SK-N-SH treated with all-trans-retinoic acid at 6 μM for 48 hours (cell line): ENCODE measurements at regions not wholly inside any gene's neighbourhood (a gene's known extent, or its start where the extent isn't known, plus 50 kb on each side); places are given as distances from the start of the nearest gene placed in this dataset.

Experiments
- ATAC-seq: fragments of 200-7000 bp; cut with Tn5 transposase; 3 replicates; pipeline ENCODE4 v1.9.1; 2020; ENCODE audit warnings: mild to moderate bottlenecking, moderate library complexity
- ARNTL ChIP-seq: fragments of 450-650 bp; formaldehyde crosslinking; IDR thresholded peaks from 2 replicates; pipeline ENCODE4 v1.5.0; 2020; ENCODE audit warnings: low read depth, mild to moderate bottlenecking, moderate library complexity, borderline replicate concordance
- BACH2 ChIP-seq: fragments of 250-450 bp; sonication (Bioruptor Pico); IDR thresholded peaks from 2 replicates; pipeline ENCODE4 v1.9.0; 2021; ENCODE audit warnings: mild to moderate bottlenecking, borderline replicate concordance
- CSDC2 ChIP-seq: fragments of 250-450 bp; sonication (Bioruptor Pico); IDR thresholded peaks from 2 replicates; pipeline ENCODE4 v1.5.0; 2020; ENCODE audit warnings: mild to moderate bottlenecking, moderate library complexity
- ESRRG ChIP-seq: fragments of 250-450 bp; sonication (Bioruptor Pico); IDR thresholded peaks from 2 replicates; pipeline ENCODE4 v1.6.1; 2021; ENCODE audit warnings: mild to moderate bottlenecking
- GLIS3 ChIP-seq: fragments of 250-450 bp; sonication (Bioruptor Pico); IDR thresholded peaks from 2 replicates; pipeline ENCODE4 v1.5.0; 2020; ENCODE audit warnings: mild to moderate bottlenecking, moderate library complexity
- ISL1 ChIP-seq: fragments of 250-450 bp; sonication (Bioruptor Pico); IDR thresholded peaks from 2 replicates; pipeline ENCODE4 v2.1.2; 2022; ENCODE audit warnings: mild to moderate bottlenecking, moderate library complexity
- OSR1 ChIP-seq: fragments of 250-450 bp; sonication (Bioruptor Pico); IDR thresholded peaks from 2 replicates; pipeline ENCODE4 v1.8.0; 2022; ENCODE audit warnings: moderate library complexity, mild to moderate bottlenecking, inconsistent platforms
- PPARA ChIP-seq: fragments of 250-450 bp; sonication (Bioruptor Pico); IDR thresholded peaks from 2 replicates; pipeline ENCODE4 v1.5.0; 2020; ENCODE audit warnings: mild to moderate bottlenecking, borderline replicate concordance
- RARB ChIP-seq: fragments of 250-450 bp; sonication (Bioruptor Pico); IDR thresholded peaks from 2 replicates; pipeline ENCODE4 v1.8.0; 2021; ENCODE audit warnings: mild to moderate bottlenecking, moderate library complexity
- SNAI2 ChIP-seq: fragments of 250-450 bp; sonication (Bioruptor Pico); IDR thresholded peaks from 2 replicates; pipeline ENCODE4 v1.5.0; 2020; ENCODE audit warnings: mild to moderate bottlenecking, moderate library complexity
- TOX ChIP-seq: fragments of 250-450 bp; sonication (Bioruptor Pico); IDR thresholded peaks from 2 replicates; pipeline ENCODE4 v1.8.0; 2021; ENCODE audit warnings: mild to moderate bottlenecking, moderate library complexity, borderline replicate concordance
- ZC3H10 ChIP-seq: fragments of 250-450 bp; sonication (Bioruptor Pico); IDR thresholded peaks from 2 replicates; pipeline ENCODE4 v1.5.1; 2021; ENCODE audit warnings: mild to moderate bottlenecking, moderate library complexity
- ZFP3 ChIP-seq: fragments of 250-450 bp; sonication (Bioruptor Pico); IDR thresholded peaks from 2 replicates; pipeline ENCODE4 v1.5.0; 2020; ENCODE audit warnings: mild to moderate bottlenecking, moderate library complexity
- ZFP30 ChIP-seq: fragments of 450-650 bp; formaldehyde crosslinking; IDR thresholded peaks from 2 replicates; pipeline ENCODE4 v1.5.0; 2022; ENCODE audit warnings: mild to moderate bottlenecking, moderate library complexity
- ZNF565 ChIP-seq: fragments of 450-650 bp; formaldehyde crosslinking; conservative IDR thresholded peaks from 2 replicates; pipeline ENCODE4 v1.5.0; 2020; ENCODE audit warnings: low read depth, mild to moderate bottlenecking, moderate library complexity
- ZNF70 ChIP-seq: fragments of 450-650 bp; formaldehyde crosslinking; IDR thresholded peaks from 2 replicates; pipeline ENCODE4 v1.5.0; 2020; ENCODE audit warnings: mild to moderate bottlenecking, moderate library complexity
- ZNF8 ChIP-seq: fragments of 450-650 bp; formaldehyde crosslinking; IDR thresholded peaks from 2 replicates; pipeline ENCODE4 v1.5.0; 2020; ENCODE audit warnings: mild to moderate bottlenecking, moderate library complexity
- TF ChIP-seq, protein P1 (sequence below): fragments of 250-450 bp; sonication (Bioruptor Pico); IDR thresholded peaks from 2 replicates; pipeline ENCODE4 v1.8.0; 2021; ENCODE audit warnings: low read depth, mild to moderate bottlenecking, moderate library complexity, borderline replicate concordance
- TF ChIP-seq, protein P2 (sequence below): fragments of 250-450 bp; sonication (Bioruptor Pico); IDR thresholded peaks from 2 replicates; pipeline ENCODE4 v1.5.1; 2020; ENCODE audit warnings: low read depth, mild to moderate bottlenecking, moderate library complexity
- TF ChIP-seq, protein P3 (sequence below): fragments of 250-450 bp; sonication (Bioruptor Pico); IDR thresholded peaks from 2 replicates; pipeline ENCODE4 v1.8.0; 2020; ENCODE audit warnings: mild to moderate bottlenecking, moderate library complexity, borderline replicate concordance
- TF ChIP-seq, protein P4 (sequence below): fragments of 250-450 bp; sonication (Bioruptor Pico); IDR thresholded peaks from 2 replicates; pipeline ENCODE4 v1.5.1; 2021; ENCODE audit warnings: mild to moderate bottlenecking, moderate library complexity
- TF ChIP-seq, protein P5 (sequence below): fragments of 250-450 bp; sonication (Bioruptor Pico); IDR thresholded peaks from 2 replicates; pipeline ENCODE4 v1.5.0; 2020; ENCODE audit warnings: mild to moderate bottlenecking, moderate library complexity

DNA sequence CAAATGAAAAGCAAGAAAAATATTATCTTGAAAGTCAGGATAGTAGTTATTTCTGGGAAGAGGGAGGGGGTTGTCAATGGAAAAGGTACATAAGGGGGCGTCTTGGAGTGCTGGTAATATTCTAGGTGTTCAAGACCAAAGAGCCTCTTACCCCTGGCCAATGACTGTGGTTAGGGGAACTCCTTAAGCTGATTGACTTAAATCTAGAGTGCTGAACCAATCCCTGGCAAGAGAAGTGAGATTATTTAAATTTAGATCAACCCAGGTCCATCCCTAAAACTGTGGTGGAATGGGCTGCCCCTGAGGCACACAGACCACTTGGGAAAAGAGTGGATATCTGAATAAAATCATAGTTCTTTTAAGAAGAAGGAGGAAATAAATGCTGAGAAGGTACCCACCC, 174.1 kb downstream of the COPRS start:
- TF ChIP-seq, protein P1, sequence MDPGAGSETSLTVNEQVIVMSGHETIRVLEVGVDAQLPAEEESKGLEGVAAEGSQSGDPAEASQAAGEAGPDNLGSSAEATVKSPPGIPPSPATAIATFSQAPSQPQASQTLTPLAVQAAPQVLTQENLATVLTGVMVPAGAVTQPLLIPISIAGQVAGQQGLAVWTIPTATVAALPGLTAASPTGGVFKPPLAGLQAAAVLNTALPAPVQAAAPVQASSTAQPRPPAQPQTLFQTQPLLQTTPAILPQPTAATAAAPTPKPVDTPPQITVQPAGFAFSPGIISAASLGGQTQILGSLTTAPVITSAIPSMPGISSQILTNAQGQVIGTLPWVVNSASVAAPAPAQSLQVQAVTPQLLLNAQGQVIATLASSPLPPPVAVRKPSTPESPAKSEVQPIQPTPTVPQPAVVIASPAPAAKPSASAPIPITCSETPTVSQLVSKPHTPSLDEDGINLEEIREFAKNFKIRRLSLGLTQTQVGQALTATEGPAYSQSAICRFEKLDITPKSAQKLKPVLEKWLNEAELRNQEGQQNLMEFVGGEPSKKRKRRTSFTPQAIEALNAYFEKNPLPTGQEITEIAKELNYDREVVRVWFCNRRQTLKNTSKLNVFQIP (CRISPR knock-in tag): no peak
- TF ChIP-seq, protein P2, sequence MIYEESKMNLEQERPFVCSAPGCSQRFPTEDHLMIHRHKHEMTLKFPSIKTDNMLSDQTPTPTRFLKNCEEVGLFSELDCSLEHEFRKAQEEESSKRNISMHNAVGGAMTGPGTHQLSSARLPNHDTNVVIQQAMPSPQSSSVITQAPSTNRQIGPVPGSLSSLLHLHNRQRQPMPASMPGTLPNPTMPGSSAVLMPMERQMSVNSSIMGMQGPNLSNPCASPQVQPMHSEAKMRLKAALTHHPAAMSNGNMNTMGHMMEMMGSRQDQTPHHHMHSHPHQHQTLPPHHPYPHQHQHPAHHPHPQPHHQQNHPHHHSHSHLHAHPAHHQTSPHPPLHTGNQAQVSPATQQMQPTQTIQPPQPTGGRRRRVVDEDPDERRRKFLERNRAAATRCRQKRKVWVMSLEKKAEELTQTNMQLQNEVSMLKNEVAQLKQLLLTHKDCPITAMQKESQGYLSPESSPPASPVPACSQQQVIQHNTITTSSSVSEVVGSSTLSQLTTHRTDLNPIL (CRISPR knock-in tag): no peak
- TF ChIP-seq ESRRG: no peak
- TF ChIP-seq ZNF70 (CRISPR knock-in tag): no peak
- TF ChIP-seq BACH2 (CRISPR knock-in tag): no peak
- no peak for TF ChIP-seq ZFP30 (CRISPR knock-in tag)
- no peak for TF ChIP-seq ZNF565 (CRISPR knock-in tag)
- TF ChIP-seq TOX (CRISPR knock-in tag): no peak
- no peak for TF ChIP-seq PPARA (CRISPR knock-in tag)
- TF ChIP-seq RARB (CRISPR knock-in tag): no peak
- TF ChIP-seq CSDC2 (CRISPR knock-in tag): no peak
- TF ChIP-seq ZNF8: no peak
- no peak for TF ChIP-seq ISL1 (CRISPR knock-in tag)
- TF ChIP-seq, protein P3, sequence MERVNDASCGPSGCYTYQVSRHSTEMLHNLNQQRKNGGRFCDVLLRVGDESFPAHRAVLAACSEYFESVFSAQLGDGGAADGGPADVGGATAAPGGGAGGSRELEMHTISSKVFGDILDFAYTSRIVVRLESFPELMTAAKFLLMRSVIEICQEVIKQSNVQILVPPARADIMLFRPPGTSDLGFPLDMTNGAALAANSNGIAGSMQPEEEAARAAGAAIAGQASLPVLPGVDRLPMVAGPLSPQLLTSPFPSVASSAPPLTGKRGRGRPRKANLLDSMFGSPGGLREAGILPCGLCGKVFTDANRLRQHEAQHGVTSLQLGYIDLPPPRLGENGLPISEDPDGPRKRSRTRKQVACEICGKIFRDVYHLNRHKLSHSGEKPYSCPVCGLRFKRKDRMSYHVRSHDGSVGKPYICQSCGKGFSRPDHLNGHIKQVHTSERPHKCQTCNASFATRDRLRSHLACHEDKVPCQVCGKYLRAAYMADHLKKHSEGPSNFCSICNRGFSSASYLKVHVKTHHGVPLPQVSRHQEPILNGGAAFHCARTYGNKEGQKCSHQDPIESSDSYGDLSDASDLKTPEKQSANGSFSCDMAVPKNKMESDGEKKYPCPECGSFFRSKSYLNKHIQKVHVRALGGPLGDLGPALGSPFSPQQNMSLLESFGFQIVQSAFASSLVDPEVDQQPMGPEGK: no peak
- TF ChIP-seq SNAI2 (CRISPR knock-in tag): no peak
- no peak for TF ChIP-seq OSR1 (CRISPR knock-in tag)
- TF ChIP-seq, protein P4, sequence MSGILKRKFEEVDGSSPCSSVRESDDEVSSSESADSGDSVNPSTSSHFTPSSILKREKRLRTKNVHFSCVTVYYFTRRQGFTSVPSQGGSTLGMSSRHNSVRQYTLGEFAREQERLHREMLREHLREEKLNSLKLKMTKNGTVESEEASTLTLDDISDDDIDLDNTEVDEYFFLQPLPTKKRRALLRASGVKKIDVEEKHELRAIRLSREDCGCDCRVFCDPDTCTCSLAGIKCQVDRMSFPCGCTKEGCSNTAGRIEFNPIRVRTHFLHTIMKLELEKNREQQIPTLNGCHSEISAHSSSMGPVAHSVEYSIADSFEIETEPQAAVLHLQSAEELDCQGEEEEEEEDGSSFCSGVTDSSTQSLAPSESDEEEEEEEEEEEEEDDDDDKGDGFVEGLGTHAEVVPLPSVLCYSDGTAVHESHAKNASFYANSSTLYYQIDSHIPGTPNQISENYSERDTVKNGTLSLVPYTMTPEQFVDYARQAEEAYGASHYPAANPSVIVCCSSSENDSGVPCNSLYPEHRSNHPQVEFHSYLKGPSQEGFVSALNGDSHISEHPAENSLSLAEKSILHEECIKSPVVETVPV (CRISPR knock-in tag): no peak
- no peak for TF ChIP-seq ZC3H10 (CRISPR knock-in tag)
- no peak for TF ChIP-seq ZFP3 (CRISPR knock-in tag)

DNA sequence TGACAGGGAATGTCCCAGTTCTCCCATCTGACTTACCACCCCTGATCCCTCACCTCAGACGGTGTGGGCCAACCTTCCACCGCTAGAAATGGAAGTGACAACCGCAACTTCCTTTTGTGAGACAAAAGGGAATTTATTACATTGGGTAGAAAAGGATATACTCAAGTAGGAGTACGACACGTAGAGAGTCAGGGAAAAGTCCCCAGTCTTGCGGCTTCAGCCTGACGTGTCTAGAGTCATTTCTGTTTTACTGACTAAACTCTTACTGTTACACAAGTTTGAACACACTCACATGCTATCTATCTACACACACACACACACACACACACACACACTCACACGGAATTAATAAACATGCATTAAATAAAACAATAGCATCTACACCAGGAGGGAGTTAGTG, 178.9 kb downstream of the COPRS start:
- TF ChIP-seq, protein P1 (CRISPR knock-in tag): no peak
- TF ChIP-seq ZNF8 (no peak), ISL1 (CRISPR knock-in tag) (no peak), ZFP30 (CRISPR knock-in tag) (no peak), ARNTL (CRISPR knock-in tag) (no peak), GLIS3 (no peak), SNAI2 (CRISPR knock-in tag) (no peak), PPARA (CRISPR knock-in tag) (no peak), BACH2 (CRISPR knock-in tag) (no peak), RARB (CRISPR knock-in tag) (no peak), ZNF70 (CRISPR knock-in tag) (no peak), ESRRG (no peak), OSR1 (CRISPR knock-in tag) (no peak), ZFP3 (CRISPR knock-in tag) (no peak), ZNF565 (CRISPR knock-in tag) (no peak)
- TF ChIP-seq, protein P2 (CRISPR knock-in tag): no peak
- TF ChIP-seq, protein P5, sequence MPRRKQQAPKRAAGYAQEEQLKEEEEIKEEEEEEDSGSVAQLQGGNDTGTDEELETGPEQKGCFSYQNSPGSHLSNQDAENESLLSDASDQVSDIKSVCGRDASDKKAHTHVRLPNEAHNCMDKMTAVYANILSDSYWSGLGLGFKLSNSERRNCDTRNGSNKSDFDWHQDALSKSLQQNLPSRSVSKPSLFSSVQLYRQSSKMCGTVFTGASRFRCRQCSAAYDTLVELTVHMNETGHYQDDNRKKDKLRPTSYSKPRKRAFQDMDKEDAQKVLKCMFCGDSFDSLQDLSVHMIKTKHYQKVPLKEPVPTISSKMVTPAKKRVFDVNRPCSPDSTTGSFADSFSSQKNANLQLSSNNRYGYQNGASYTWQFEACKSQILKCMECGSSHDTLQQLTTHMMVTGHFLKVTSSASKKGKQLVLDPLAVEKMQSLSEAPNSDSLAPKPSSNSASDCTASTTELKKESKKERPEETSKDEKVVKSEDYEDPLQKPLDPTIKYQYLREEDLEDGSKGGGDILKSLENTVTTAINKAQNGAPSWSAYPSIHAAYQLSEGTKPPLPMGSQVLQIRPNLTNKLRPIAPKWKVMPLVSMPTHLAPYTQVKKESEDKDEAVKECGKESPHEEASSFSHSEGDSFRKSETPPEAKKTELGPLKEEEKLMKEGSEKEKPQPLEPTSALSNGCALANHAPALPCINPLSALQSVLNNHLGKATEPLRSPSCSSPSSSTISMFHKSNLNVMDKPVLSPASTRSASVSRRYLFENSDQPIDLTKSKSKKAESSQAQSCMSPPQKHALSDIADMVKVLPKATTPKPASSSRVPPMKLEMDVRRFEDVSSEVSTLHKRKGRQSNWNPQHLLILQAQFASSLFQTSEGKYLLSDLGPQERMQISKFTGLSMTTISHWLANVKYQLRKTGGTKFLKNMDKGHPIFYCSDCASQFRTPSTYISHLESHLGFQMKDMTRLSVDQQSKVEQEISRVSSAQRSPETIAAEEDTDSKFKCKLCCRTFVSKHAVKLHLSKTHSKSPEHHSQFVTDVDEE (CRISPR knock-in tag): no peak
- ATAC-seq: no peak

More for the DNA sequence above, 174.1 kb downstream of the COPRS start:
- ATAC-seq: no peak
